ENCODE measurements at regions not wholly inside any gene's neighbourhood (a gene's known extent, or its start where the extent isn't known, plus 50 kb on each side); places are given as distances from the start of the nearest gene placed in this dataset.

GRCh38 chr13:53131361-53131760 is 102.7 kb downstream of the OLFM4 start:
- Mint-ChIP-seq H3K27ac (no peak overlapping the region), H3K4me3 (no peak overlapping the region), H3K9me3 (ENCODE audit: low read depth) (no peaks in the 10 kb centered on the region), H3K36me3 (no peaks in the 10 kb centered on the region), H3K4me1 (no peaks in the 10 kb centered on the region), H3K27me3 (no peaks in the 10 kb centered on the region)
- ATAC-seq (no peak), DNase-seq (no peak)
- CTCF ChIA-PET: no interaction called here

- H3K36me3 Mint-ChIP-seq: no peaks in the 10 kb centered on the region
- no peaks in the 10 kb centered on the region for H3K4me1 Mint-ChIP-seq
- CTCF ChIA-PET: no interaction called here
- no peak for DNase-seq
- H3K27ac Mint-ChIP-seq: no peak overlapping the region
- no peaks in the 10 kb centered on the region for H3K9me3 Mint-ChIP-seq (ENCODE audit: low read depth)
- no peak for ATAC-seq
- H3K4me3 Mint-ChIP-seq: no peak overlapping the region
- no peaks in the 10 kb centered on the region for H3K27me3 Mint-ChIP-seq
These were observed 106.7 kb downstream of the OLFM4 start for GRCh38 chr13:53135301-53135700.

DNA sequence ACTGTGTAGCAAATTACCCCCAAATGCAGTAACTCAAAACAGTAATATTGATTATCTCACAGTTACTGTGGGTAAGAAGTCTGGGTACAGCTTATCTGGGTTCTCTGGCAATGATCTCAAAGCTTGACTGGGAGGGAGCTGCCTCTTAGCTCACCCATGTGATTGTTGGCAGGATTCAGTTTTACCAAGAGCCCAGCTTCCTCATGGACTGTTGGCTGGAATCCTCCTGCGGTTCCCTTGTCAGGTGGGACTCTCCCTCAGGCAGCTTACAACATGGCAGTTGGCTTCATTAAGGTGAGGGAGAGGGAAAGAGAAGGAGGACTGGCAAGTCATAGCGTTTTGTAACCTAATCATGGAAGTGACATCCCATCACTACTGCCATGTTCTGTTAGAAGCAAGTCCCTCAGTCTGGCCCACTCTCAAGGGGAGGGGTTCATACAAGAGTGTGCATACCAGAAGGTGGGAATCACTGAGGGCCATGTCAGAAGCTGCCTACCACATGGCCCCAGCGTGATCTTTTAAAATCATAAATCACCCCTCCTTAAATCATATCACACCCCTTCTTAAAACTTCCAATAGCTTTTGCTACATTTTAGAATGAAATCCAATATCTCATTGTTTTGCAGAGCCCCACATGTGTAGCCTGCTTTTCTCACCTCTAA is 108.1 kb downstream of the OLFM4 start:
- ATAC-seq: no peak
- no peaks in the 10 kb centered on the region for H3K27me3 Mint-ChIP-seq
- H3K27ac Mint-ChIP-seq: no peak overlapping the region
- CTCF ChIA-PET: no interaction called here
- no peaks in the 10 kb centered on the region for H3K4me1 Mint-ChIP-seq
- H3K9me3 Mint-ChIP-seq (ENCODE audit: low read depth): no peaks in the 10 kb centered on the region
- no peak for DNase-seq
- H3K36me3 Mint-ChIP-seq: no peaks in the 10 kb centered on the region
- H3K4me3 Mint-ChIP-seq: no peak overlapping the region

GRCh38 chr13:53137779-53138178 is 109.2 kb downstream of the OLFM4 start:
- Mint-ChIP-seq H3K27me3 (no peaks in the 10 kb centered on the region), H3K4me1 (no peaks in the 10 kb centered on the region), H3K4me3 (no peak overlapping the region), H3K27ac (no peak overlapping the region), H3K36me3 (no peaks in the 10 kb centered on the region), H3K9me3 (ENCODE audit: low read depth) (no peaks in the 10 kb centered on the region)
- ATAC-seq (no peak), DNase-seq (no peak)
- CTCF ChIA-PET: no interaction called here

DNA sequence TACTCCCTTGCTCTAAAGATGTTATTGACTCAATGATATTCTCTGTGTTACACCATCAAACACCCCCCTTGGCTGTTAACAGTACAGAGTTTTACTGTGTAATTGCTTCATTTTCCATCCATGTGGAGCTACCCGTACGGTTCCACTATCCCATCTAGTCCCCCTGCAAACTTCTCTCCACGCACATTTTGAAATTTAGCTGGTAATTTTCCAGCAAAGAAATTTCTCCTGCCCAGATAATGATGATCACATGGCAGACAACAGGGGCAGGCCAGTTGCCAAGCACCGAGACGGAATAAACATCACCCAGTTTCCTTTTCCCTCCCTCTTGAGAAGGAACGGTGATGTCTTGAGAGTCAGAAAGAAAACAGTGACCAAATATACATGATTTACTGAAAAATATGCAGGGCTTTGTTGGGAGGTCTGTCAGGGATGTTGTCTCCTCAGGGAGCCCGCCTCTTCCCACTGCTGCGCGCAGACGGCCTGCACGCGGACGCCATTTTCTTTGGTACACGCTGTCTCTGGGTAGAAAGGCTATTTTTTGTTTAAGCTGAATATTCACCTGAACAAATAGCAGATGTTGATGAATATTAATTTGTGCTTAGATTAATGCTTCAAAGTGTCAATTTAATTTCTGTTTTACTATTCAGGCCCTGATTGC is 109.9 kb downstream of the OLFM4 start:
- ATAC-seq: no peak

GRCh38 chr13:53141336-53141735 is 112.7 kb downstream of the OLFM4 start:
- no peak for ATAC-seq

More for the DNA sequence above, 109.9 kb downstream of the OLFM4 start:
- Mint-ChIP-seq H3K4me1 (no peaks in the 10 kb centered on the region), H3K27ac (no peak overlapping the region), H3K4me3 (no peak overlapping the region), H3K36me3 (no peaks in the 10 kb centered on the region), H3K9me3 (ENCODE audit: low read depth) (no peaks in the 10 kb centered on the region), H3K27me3 (no peaks in the 10 kb centered on the region)
- CTCF ChIA-PET: no interaction called here
- DNase-seq: no peak

GRCh38 chr13:53142306-53142705 is 113.7 kb downstream of the OLFM4 start:
- DNase-seq (no peak), ATAC-seq (no peak)
- H3K9me3 Mint-ChIP-seq (ENCODE audit: low read depth): no peaks in the 10 kb centered on the region
- H3K27ac Mint-ChIP-seq: no peak overlapping the region
- no peaks in the 10 kb centered on the region for H3K36me3 Mint-ChIP-seq
- CTCF ChIA-PET: interaction anchor here (1.7 kb wide), 1 partner anchor 10 kb away, joined by 5 read pairs; no protein-coding TSS in a partner anchor
- H3K27me3 Mint-ChIP-seq: no peaks in the 10 kb centered on the region
- H3K4me1 Mint-ChIP-seq: no peaks in the 10 kb centered on the region
- H3K4me3 Mint-ChIP-seq: no peak overlapping the region

More at GRCh38 chr13:53141336-53141735, 112.7 kb downstream of the OLFM4 start:
- CTCF ChIA-PET: interaction anchor here (1.7 kb wide), 1 partner anchor 11 kb away, joined by 5 read pairs; no protein-coding TSS in a partner anchor
- Mint-ChIP-seq H3K36me3 (no peaks in the 10 kb centered on the region), H3K4me3 (no peak overlapping the region), H3K27me3 (no peaks in the 10 kb centered on the region), H3K9me3 (ENCODE audit: low read depth) (no peaks in the 10 kb centered on the region), H3K27ac (no peak overlapping the region), H3K4me1 (no peaks in the 10 kb centered on the region)
- DNase-seq: no peak

- no peak for ATAC-seq
- CTCF ChIA-PET: no interaction called here
- no peaks in the 10 kb centered on the region for H3K9me3 Mint-ChIP-seq (ENCODE audit: low read depth)
- H3K27ac Mint-ChIP-seq: no peak overlapping the region
- no peaks in the 10 kb centered on the region for H3K27me3 Mint-ChIP-seq
- no peak for DNase-seq
- no peak overlapping the region for H3K4me3 Mint-ChIP-seq
- H3K4me1 Mint-ChIP-seq: no peaks in the 10 kb centered on the region
- H3K36me3 Mint-ChIP-seq: no peaks in the 10 kb centered on the region
These were observed 115.2 kb downstream of the OLFM4 start for GRCh38 chr13:53143757-53144339.

- H3K36me3 Mint-ChIP-seq: no peaks in the 10 kb centered on the region
- H3K27ac Mint-ChIP-seq: no peak overlapping the region
- CTCF ChIA-PET: no interaction called here
- H3K27me3 Mint-ChIP-seq: no peaks in the 10 kb centered on the region
- H3K4me3 Mint-ChIP-seq: no peak overlapping the region
- H3K4me1 Mint-ChIP-seq: no peaks in the 10 kb centered on the region
- DNase-seq (no peak), ATAC-seq (no peak)
- H3K9me3 Mint-ChIP-seq (ENCODE audit: low read depth): no peaks in the 10 kb centered on the region
These were observed 116.2 kb downstream of the OLFM4 start for GRCh38 chr13:53144826-53145225.

DNA sequence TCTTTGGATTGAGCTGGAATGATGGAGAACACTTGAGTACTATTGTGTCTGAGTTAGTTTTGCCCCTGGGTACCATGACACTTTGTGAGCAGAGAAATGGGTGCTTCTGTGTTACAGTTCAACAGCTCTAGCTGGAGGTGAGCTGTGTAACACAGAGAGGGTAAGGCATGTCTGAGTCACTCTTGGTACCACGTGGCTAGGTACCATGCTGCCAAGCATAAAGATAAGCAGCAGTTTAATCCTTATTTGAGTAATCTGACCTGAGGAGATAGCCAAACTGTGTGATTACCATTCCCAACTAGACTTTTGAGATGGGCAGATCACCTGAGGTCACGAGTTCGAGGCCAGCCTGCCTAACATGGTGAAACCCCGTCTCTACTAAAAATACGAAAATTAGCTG is 122.0 kb downstream of the OLFM4 start:
- peaks cover 9% of the 10 kb centered on the region for H3K4me1 Mint-ChIP-seq
- no peak overlapping the region for H3K4me3 Mint-ChIP-seq
- no peak overlapping the region for H3K27ac Mint-ChIP-seq
- H3K36me3 Mint-ChIP-seq: no peaks in the 10 kb centered on the region
- no peak for ATAC-seq
- no peaks in the 10 kb centered on the region for H3K27me3 Mint-ChIP-seq
- CTCF ChIA-PET: no interaction called here
- no peaks in the 10 kb centered on the region for H3K9me3 Mint-ChIP-seq (ENCODE audit: low read depth)
- DNase-seq: no peak

GRCh38 chr13:53151336-53152056 is 122.9 kb downstream of the OLFM4 start:
- Mint-ChIP-seq H3K9me3 (ENCODE audit: low read depth) (no peaks in the 10 kb centered on the region), H3K27ac (no peak overlapping the region), H3K4me3 (no peak overlapping the region), H3K36me3 (no peaks in the 10 kb centered on the region), H3K4me1 (peaks cover 9% of the 10 kb centered on the region), H3K27me3 (no peaks in the 10 kb centered on the region)
- DNase-seq (peak; percentile 66), ATAC-seq (peak; percentile 77)
- CTCF ChIA-PET: interaction anchor here (0.8 to 1.6 kb wide), 3 partner anchors 10 to 487 kb away, joined by 3 to 5 read pairs (median 4); no protein-coding TSS in a partner anchor

- Mint-ChIP-seq H3K36me3 (no peaks in the 10 kb centered on the region), H3K9me3 (ENCODE audit: low read depth) (no peaks in the 10 kb centered on the region), H3K27ac (no peak overlapping the region), H3K27me3 (no peaks in the 10 kb centered on the region), H3K4me1 (peaks cover 9% of the 10 kb centered on the region), H3K4me3 (no peak overlapping the region)
- CTCF ChIA-PET: interaction anchor here (0.8 to 1.6 kb wide), 3 partner anchors 11 to 487 kb away, joined by 3 to 5 read pairs (median 4); no protein-coding TSS in a partner anchor
- no peak for DNase-seq
- no peak for ATAC-seq
These were observed 123.4 kb downstream of the OLFM4 start for GRCh38 chr13:53152057-53152421.

DNA sequence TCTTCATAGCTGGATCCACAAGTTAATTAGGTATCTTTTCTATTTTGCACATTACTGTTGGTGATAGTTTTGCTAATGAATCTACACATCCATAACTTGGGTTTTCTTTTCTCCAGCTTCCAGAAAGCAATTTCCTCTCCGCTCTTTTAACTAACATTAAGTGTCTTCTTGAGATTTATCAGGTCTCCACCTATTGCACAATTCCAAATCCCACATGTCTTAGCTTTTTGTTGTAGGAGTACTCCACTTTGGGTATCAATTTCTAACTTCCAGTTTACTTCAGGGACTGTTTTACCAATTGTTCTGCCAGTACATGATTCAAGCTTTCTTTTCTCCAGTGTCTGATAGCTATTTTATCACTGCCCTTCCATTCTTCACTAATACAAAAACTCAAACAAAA is 129.6 kb downstream of the OLFM4 start:
- Mint-ChIP-seq H3K27ac (no peak overlapping the region), H3K9me3 (ENCODE audit: low read depth) (peaks cover 5% of the 10 kb centered on the region), H3K36me3 (no peaks in the 10 kb centered on the region), H3K4me3 (no peak overlapping the region), H3K27me3 (no peaks in the 10 kb centered on the region), H3K4me1 (no peaks in the 10 kb centered on the region)
- CTCF ChIA-PET: no interaction called here
- DNase-seq: no peak
- no peak for ATAC-seq
